ENCODE measurements at regions not wholly inside any gene's neighbourhood (a gene's known extent, or its start where the extent isn't known, plus 50 kb on each side); places are given as distances from the start of the nearest gene placed in this dataset.

DNA sequence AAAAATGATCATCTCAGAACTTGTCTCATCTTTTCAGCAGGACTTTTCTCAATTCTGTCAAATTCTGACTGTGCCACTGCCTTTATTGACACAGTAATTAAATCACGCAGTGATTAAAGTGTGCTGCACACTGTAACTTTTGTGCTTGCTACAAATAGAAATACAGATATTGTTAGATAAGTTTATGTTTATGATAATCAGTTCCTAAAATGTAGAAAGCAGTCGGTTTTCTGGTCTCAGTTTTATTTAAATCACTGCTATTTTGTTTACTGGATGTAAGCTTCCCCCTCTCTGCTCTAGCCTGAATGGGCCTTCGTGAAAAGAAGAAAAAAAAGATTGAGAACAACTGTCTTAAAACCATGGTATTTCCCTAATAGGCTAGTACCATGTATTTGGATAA, 258.8 kb upstream of the STARD13 start:
- TF ChIP-seq CTCF (IDR thresholded peaks at IDR 0.05; ENCODE audit: extremely low read depth, insufficient read depth, missing control alignments): no peak
- DNase-seq (ENCODE audit: low spot score): no peak
- in situ Hi-C loops (cut with MboI; ENCODE audit: low pct_unique_long_range_greater_than_20kb, low sequenced_read_pairs, unreplicated experiment): loop anchor here (10.0 to 25.0 kb wide), 3 partner anchors 180 to 1618 kb away; no protein-coding TSS in a partner anchor

- no peak for TF ChIP-seq CTCF (IDR thresholded peaks at IDR 0.05; ENCODE audit: extremely low read depth, insufficient read depth, missing control alignments)
- in situ Hi-C loops (cut with MboI; ENCODE audit: low pct_unique_long_range_greater_than_20kb, low sequenced_read_pairs, unreplicated experiment): loop anchor here (10.0 to 25.0 kb wide), 3 partner anchors 179 to 1617 kb away; no protein-coding TSS in a partner anchor
- DNase-seq (ENCODE audit: low spot score): no peak
Observed at GRCh38 chr13:33545492-33545891, 259.9 kb upstream of the STARD13 start.

- in situ Hi-C loops (cut with MboI; ENCODE audit: low pct_unique_long_range_greater_than_20kb, low sequenced_read_pairs, unreplicated experiment): loop anchor here (10.0 to 25.0 kb wide), 3 partner anchors 178 to 1615 kb away; no protein-coding TSS in a partner anchor
- no peak for TF ChIP-seq CTCF (IDR thresholded peaks at IDR 0.05; ENCODE audit: extremely low read depth, insufficient read depth, missing control alignments)
- no peak for DNase-seq (ENCODE audit: low spot score)
Observed at GRCh38 chr13:33547035-33547434, 261.5 kb upstream of the STARD13 start.

DNA sequence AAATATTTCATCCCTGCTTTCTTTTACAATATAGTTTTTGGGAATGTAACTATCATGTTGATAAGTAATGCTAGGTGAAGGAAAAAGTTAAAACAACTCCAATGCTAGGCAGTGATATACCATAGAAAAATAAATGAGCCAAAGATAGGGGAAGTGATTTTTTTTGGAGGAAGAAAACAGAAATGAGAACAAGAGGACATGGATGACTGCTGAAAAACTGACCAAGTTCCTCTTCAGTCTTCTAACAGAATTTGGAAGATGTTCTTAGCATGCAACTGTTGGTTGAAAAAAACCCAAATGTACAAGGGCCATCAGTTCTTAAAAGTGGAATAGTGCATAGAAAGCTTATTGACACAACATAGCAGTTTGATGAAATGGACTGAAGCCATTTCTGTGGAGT, 262.5 kb upstream of the STARD13 start:
- in situ Hi-C loops (cut with MboI; ENCODE audit: low pct_unique_long_range_greater_than_20kb, low sequenced_read_pairs, unreplicated experiment): loop anchor here (10.0 to 25.0 kb wide), 3 partner anchors 177 to 1614 kb away; no protein-coding TSS in a partner anchor
- no peak for TF ChIP-seq CTCF (IDR thresholded peaks at IDR 0.05; ENCODE audit: extremely low read depth, insufficient read depth, missing control alignments)
- no peak for DNase-seq (ENCODE audit: low spot score)

DNA sequence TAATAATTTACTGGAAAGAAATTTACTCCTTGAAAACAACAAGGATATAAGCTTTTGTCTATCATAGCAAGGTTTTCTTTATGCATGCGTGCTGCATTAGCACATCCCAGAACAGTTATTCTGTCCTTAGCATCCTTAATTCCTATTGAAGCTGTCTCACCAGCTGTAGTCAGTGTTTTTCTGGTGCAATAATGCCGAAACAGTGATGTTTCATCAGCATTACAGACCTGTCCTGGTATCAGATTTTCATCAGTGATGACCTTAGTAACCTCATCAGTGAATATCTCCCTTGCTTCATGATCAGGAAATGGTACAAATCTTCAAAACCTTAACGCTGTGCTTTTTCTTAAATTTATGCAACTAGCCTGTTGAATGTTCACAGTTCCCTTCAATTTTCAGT, 264.7 kb upstream of the STARD13 start:
- TF ChIP-seq CTCF (IDR thresholded peaks at IDR 0.05; ENCODE audit: extremely low read depth, insufficient read depth, missing control alignments): no peak
- in situ Hi-C loops (cut with MboI; ENCODE audit: low pct_unique_long_range_greater_than_20kb, low sequenced_read_pairs, unreplicated experiment): no loop called here
- DNase-seq (ENCODE audit: low spot score): no peak

DNA sequence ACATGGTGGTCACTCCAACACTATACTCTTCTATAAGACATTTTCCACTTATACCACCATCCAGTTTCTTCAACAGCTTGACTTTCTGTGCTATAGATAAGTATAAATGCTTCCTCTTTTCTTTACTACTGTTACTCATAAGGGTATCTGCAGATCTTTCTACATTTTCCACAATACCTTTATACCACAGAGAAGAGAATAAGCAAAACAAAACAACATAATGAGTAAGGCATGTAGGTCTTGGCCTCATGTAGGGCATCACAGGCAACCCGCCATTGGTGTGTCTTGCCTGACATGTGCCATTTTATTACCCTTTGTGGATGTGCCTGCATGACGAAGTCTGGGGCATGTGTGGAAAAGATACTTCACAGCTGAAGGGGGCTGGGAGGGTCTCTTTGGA, 265.3 kb upstream of the STARD13 start:
- DNase-seq (ENCODE audit: low spot score): no peak
- TF ChIP-seq CTCF (IDR thresholded peaks at IDR 0.05; ENCODE audit: extremely low read depth, insufficient read depth, missing control alignments): no peak
- in situ Hi-C loops (cut with MboI; ENCODE audit: low pct_unique_long_range_greater_than_20kb, low sequenced_read_pairs, unreplicated experiment): no loop called here
